Activated CD4-positive, alpha-beta T cell treated with anti-CD3 and anti-CD28 coated beads for 36 hours (primary cell): ENCODE measurements at regions not wholly inside any gene's neighbourhood (a gene's known extent, or its start where the extent isn't known, plus 50 kb on each side); places are given as distances from the start of the nearest gene placed in this dataset.
"Not testable (repeated sequence)": the region's sequence is repeated elsewhere in the genome, so short reads cannot be mapped to it uniquely, and the experiment has no call there.

Experiments used
- ATAC-seq: fragments of 200-7000 bp; cut with Tn5 transposase; one replicate; pipeline ENCODE4 v1.10.0; 2021; ENCODE audit warnings: mild to moderate bottlenecking, moderate library complexity
- CTCF ChIA-PET: fragments of 350-600 bp; sonication (Branson Sonifier 250); formaldehyde crosslinking; loops from one replicate; lab custom pipeline; 2021; ENCODE audit warnings: antibody characterized with exemption; lab: Charles Lee
- POLR2A ChIA-PET: fragments of 350-600 bp; sonication (Branson Sonifier 250); formaldehyde crosslinking; loops from one replicate; lab custom pipeline; 2021; ENCODE audit warnings: antibody characterized with exemption, inconsistent platforms; lab: Charles Lee
- DNase-seq: peaks from one replicate; pipeline ENCODE4 v3.0.0-alpha.2; 2020
- H3K27ac Mint-ChIP-seq: one replicate; pipeline ENCODE4 v1.8.0; 2021; ENCODE audit warnings: mixed read lengths
- H3K27me3 Mint-ChIP-seq: one replicate; pipeline ENCODE4 v1.8.0; 2021; ENCODE audit warnings: mixed read lengths
- H3K36me3 Mint-ChIP-seq: one replicate; pipeline ENCODE4 v1.8.0; 2021; ENCODE audit warnings: low read depth, mixed read lengths
- H3K4me1 Mint-ChIP-seq: one replicate; pipeline ENCODE4 v1.8.0; 2021; ENCODE audit warnings: mixed read lengths
- H3K4me3 Mint-ChIP-seq: one replicate; pipeline ENCODE4 v1.8.0; 2021; ENCODE audit warnings: mild to moderate bottlenecking, moderate library complexity, mixed read lengths
- H3K9me3 Mint-ChIP-seq: one replicate; pipeline ENCODE4 v1.8.0; 2021; ENCODE audit warnings: low read depth, mixed read lengths
- intact Hi-C, 2 experiments: fragments of 100-400 bp; cut with DNase I in 1 of 2; cut with micrococcal nuclease in 1 of 2; formaldehyde crosslinking; loops; one replicate each; pipeline versions ENCODE4 v1.14.2 to v1.15.1; 2022 to 2024; cut with DNase I, micrococcal nuclease

DNA sequence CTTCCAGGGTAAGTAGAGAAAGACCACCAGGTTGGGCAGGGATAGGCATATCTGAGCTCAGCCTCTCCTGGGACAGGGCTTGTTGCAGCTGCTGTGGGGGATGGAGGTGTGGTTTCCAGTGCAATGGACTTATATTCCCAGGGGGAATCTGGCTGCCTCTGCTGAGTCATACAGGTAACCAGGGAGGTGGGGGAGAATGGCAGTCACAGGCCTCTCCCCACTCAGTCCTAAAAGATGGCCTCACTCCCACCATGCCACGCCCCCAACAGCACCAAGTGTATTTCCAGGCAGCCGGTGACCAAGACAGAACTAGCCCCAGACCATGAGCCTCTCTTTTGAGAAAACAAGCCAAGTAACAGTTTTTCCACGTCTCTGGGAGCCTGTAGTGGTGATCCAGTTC, 1240.7 kb downstream of the BRINP3 start:
- H3K36me3 Mint-ChIP-seq = no peaks in the 10 kb centered on the region
- H3K27me3 Mint-ChIP-seq = no peaks in the 10 kb centered on the region
- H3K4me1 Mint-ChIP-seq = no peaks in the 10 kb centered on the region
- H3K27ac Mint-ChIP-seq = no peak overlapping the region
- POLR2A ChIA-PET = no interaction called here
- ATAC-seq = no peak
- intact Hi-C loops = no loop called here
- DNase-seq = no peak
- CTCF ChIA-PET = no interaction called here
- H3K9me3 Mint-ChIP-seq = peaks cover 24% of the 10 kb centered on the region
- no peak overlapping the region for H3K4me3 Mint-ChIP-seq

- Mint-ChIP-seq H3K9me3 (peaks cover 7% of the 10 kb centered on the region), H3K27me3 (no peaks in the 10 kb centered on the region), H3K4me1 (no peaks in the 10 kb centered on the region), H3K36me3 (no peaks in the 10 kb centered on the region), H3K4me3 (no peak overlapping the region), H3K27ac (no peak overlapping the region)
- CTCF ChIA-PET = no interaction called here
- intact Hi-C loops = no loop called here
- ATAC-seq (no peak), DNase-seq (no peak)
- POLR2A ChIA-PET = no interaction called here
Observed at GRCh38 chr1:189253601-189254350, 1223.9 kb downstream of the BRINP3 start.

- H3K9me3 Mint-ChIP-seq, DNase-seq, H3K36me3 Mint-ChIP-seq, H3K4me3 Mint-ChIP-seq, CTCF ChIA-PET, H3K4me1 Mint-ChIP-seq, intact Hi-C loops, ATAC-seq, POLR2A ChIA-PET, H3K27me3 Mint-ChIP-seq, H3K27ac Mint-ChIP-seq: not testable (repeated sequence)
Observed at GRCh38 chr1:189261128-189261527, 1216.5 kb downstream of the BRINP3 start.

- Mint-ChIP-seq H3K36me3 (no peaks in the 10 kb centered on the region), H3K4me3 (no peak overlapping the region), H3K9me3 (peaks cover 14% of the 10 kb centered on the region), H3K27ac (no peak overlapping the region), H3K27me3 (no peaks in the 10 kb centered on the region), H3K4me1 (no peaks in the 10 kb centered on the region)
- ATAC-seq = no peak
- CTCF ChIA-PET = no interaction called here
- no peak for DNase-seq
- intact Hi-C loops = no loop called here
- POLR2A ChIA-PET = no interaction called here
Observed at GRCh38 chr1:189269011-189269410, 1208.7 kb downstream of the BRINP3 start.

- H3K9me3 Mint-ChIP-seq = peaks cover 11% of the 10 kb centered on the region
- ATAC-seq (no peak), DNase-seq (no peak)
- no peaks in the 10 kb centered on the region for H3K27me3 Mint-ChIP-seq
- H3K4me3 Mint-ChIP-seq = no peak overlapping the region
- intact Hi-C loops = no loop called here
- no peaks in the 10 kb centered on the region for H3K4me1 Mint-ChIP-seq
- CTCF ChIA-PET = no interaction called here
- POLR2A ChIA-PET = no interaction called here
- no peaks in the 10 kb centered on the region for H3K36me3 Mint-ChIP-seq
- no peak overlapping the region for H3K27ac Mint-ChIP-seq
Observed at GRCh38 chr1:189274267-189274666, 1203.4 kb downstream of the BRINP3 start.

DNA sequence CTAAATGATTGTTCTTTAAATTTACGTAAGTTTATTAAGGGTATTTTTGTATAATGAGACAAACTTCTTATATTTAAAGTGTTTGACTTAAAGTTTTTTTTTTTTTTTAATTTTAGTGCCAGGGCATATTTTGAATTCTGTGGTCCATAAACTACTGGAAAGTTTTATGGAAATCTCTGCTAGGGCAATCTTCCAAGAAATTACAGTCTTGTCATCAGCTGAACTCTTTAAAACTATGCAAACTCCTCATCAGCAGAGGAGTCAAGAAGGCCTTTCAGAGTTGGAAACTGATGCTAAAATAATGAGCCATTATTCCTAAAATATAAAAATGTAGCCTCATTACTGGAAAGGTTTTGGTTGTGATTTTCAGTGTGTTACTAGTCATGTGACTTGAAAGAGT, 1201.9 kb downstream of the BRINP3 start:
- ChIA-PET CTCF (no interaction called here), POLR2A (no interaction called here)
- ATAC-seq (no peak), DNase-seq (no peak)
- intact Hi-C loops = no loop called here
- no peaks in the 10 kb centered on the region for H3K4me1 Mint-ChIP-seq
- H3K27me3 Mint-ChIP-seq = no peaks in the 10 kb centered on the region
- no peaks in the 10 kb centered on the region for H3K36me3 Mint-ChIP-seq
- H3K27ac Mint-ChIP-seq = no peak overlapping the region
- H3K9me3 Mint-ChIP-seq = peaks cover 8% of the 10 kb centered on the region
- H3K4me3 Mint-ChIP-seq = no peak overlapping the region

- Mint-ChIP-seq H3K4me3 (no peak overlapping the region), H3K36me3 (no peaks in the 10 kb centered on the region), H3K9me3 (peaks cover 6% of the 10 kb centered on the region), H3K27ac (no peak overlapping the region), H3K4me1 (no peaks in the 10 kb centered on the region), H3K27me3 (no peaks in the 10 kb centered on the region)
- ChIA-PET CTCF (no interaction called here), POLR2A (interaction anchor here (0.6 kb wide), 1 partner anchor 397 kb away, joined by 5 read pairs; no protein-coding TSS in a partner anchor)
- intact Hi-C loops = no loop called here
- no peak for DNase-seq
- ATAC-seq = no peak
Observed at GRCh38 chr1:189289346-189289745, 1188.3 kb downstream of the BRINP3 start.

DNA sequence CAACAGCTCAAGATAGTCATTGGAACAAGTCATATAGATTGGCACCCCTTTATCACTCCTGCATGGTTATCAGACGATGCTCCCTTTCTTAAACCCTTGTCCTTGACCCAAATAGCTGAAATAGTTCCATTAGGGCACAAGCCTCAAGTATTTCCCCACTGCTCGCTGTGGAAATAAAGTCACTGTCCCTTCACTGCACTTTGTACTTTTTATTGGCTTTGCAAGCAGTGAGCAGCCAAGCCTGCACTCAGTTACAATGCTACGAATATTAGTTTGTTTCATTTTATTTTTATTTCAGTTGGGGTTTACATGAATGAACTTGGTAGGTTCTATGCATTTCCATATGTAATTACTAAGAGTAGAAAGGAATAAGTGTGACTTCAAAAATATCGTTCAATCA, 1176.4 kb downstream of the BRINP3 start:
- CTCF ChIA-PET = interaction anchor here (0.5 kb wide), 1 partner anchor 9 kb away, joined by 3 read pairs; no protein-coding TSS in a partner anchor
- ATAC-seq = no peak

DNA sequence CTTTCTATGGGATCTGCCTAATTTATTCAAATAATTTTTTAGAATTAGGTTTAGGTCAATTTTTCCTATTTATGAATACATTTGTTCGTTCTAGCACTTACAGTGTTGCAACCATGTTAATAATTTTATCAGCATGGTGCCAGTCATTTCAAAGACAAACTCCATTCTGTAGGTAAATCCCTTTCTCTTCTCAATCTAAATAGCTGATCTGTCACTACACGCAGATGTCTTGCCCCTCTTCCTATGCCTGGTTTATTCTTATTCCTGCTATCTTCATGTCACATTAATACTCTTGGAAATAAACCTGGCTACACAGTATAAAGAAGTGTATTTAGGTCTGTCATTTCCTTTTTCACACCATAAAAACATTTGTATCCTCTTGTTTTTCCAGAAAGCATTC, 1172.4 kb downstream of the BRINP3 start:
- Mint-ChIP-seq H3K9me3 (no peaks in the 10 kb centered on the region), H3K27ac (no peak overlapping the region), H3K4me1 (no peaks in the 10 kb centered on the region), H3K36me3 (no peaks in the 10 kb centered on the region), H3K4me3 (no peak overlapping the region), H3K27me3 (no peaks in the 10 kb centered on the region)
- ATAC-seq = no peak
- POLR2A ChIA-PET = no interaction called here
- intact Hi-C loops = no loop called here
- CTCF ChIA-PET = no interaction called here
- no peak for DNase-seq

More for the DNA sequence above, 1176.4 kb downstream of the BRINP3 start:
- DNase-seq = no peak
- Mint-ChIP-seq H3K27ac (no peak overlapping the region), H3K27me3 (no peaks in the 10 kb centered on the region), H3K9me3 (peaks cover 5% of the 10 kb centered on the region), H3K4me3 (no peak overlapping the region), H3K36me3 (no peaks in the 10 kb centered on the region), H3K4me1 (no peaks in the 10 kb centered on the region)
- intact Hi-C loops = no loop called here
- POLR2A ChIA-PET = no interaction called here

- CTCF ChIA-PET = no interaction called here
- intact Hi-C loops = no loop called here
Observed at GRCh38 chr1:189311915-189312314, 1165.7 kb downstream of the BRINP3 start.

GRCh38 chr1:189312499-189312898, 1165.2 kb downstream of the BRINP3 start:
- H3K36me3 Mint-ChIP-seq = no peaks in the 10 kb centered on the region
- no peaks in the 10 kb centered on the region for H3K4me1 Mint-ChIP-seq
- peaks cover 3% of the 10 kb centered on the region for H3K9me3 Mint-ChIP-seq
- H3K27ac Mint-ChIP-seq = no peak overlapping the region
- CTCF ChIA-PET = no interaction called here
- POLR2A ChIA-PET = no interaction called here
- no peak for ATAC-seq
- no peaks in the 10 kb centered on the region for H3K27me3 Mint-ChIP-seq
- H3K4me3 Mint-ChIP-seq = no peak overlapping the region
- DNase-seq = no peak
- intact Hi-C loops = no loop called here

More at GRCh38 chr1:189311915-189312314, 1165.7 kb downstream of the BRINP3 start:
- H3K36me3 Mint-ChIP-seq = no peaks in the 10 kb centered on the region
- H3K4me3 Mint-ChIP-seq = no peak overlapping the region
- H3K9me3 Mint-ChIP-seq = peaks cover 3% of the 10 kb centered on the region
- no peaks in the 10 kb centered on the region for H3K27me3 Mint-ChIP-seq
- H3K4me1 Mint-ChIP-seq = no peaks in the 10 kb centered on the region
- POLR2A ChIA-PET = no interaction called here
- no peak overlapping the region for H3K27ac Mint-ChIP-seq
- DNase-seq (no peak), ATAC-seq (no peak)

DNA sequence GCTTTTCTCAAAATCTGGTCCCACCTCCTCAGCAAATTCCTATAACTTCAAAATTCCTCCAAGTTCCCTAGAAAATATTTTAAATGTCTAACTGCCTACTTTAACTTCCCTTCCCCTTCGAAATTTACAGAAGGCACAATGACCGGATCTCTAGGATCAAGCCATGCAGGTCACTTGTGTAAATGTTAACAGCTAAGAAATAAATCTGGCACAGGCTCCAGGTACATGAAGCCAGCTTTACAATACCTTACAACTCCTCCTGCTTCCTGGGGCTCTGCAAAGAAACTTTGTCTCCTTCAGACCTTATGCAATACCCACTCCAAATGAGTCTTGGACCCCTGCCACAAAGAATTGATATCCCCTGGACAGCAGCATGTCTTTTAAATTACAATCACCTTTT, 1164.2 kb downstream of the BRINP3 start:
- H3K4me3 Mint-ChIP-seq = no peak overlapping the region
- CTCF ChIA-PET = no interaction called here
- peaks cover 3% of the 10 kb centered on the region for H3K9me3 Mint-ChIP-seq
- no peak for DNase-seq
- POLR2A ChIA-PET = no interaction called here
- H3K4me1 Mint-ChIP-seq = no peaks in the 10 kb centered on the region
- ATAC-seq = no peak
- no peak overlapping the region for H3K27ac Mint-ChIP-seq
- no peaks in the 10 kb centered on the region for H3K27me3 Mint-ChIP-seq
- no peaks in the 10 kb centered on the region for H3K36me3 Mint-ChIP-seq
- intact Hi-C loops = no loop called here
